ENCODE measurements at regions not wholly inside any gene's neighbourhood (a gene's known extent, or its start where the extent isn't known, plus 50 kb on each side); places are given as distances from the start of the nearest gene placed in this dataset.

- no peaks in the 10 kb centered on the region for H3K9me3 Mint-ChIP-seq (ENCODE audit: unreplicated experiment)
- TF ChIP-seq, protein P1, sequence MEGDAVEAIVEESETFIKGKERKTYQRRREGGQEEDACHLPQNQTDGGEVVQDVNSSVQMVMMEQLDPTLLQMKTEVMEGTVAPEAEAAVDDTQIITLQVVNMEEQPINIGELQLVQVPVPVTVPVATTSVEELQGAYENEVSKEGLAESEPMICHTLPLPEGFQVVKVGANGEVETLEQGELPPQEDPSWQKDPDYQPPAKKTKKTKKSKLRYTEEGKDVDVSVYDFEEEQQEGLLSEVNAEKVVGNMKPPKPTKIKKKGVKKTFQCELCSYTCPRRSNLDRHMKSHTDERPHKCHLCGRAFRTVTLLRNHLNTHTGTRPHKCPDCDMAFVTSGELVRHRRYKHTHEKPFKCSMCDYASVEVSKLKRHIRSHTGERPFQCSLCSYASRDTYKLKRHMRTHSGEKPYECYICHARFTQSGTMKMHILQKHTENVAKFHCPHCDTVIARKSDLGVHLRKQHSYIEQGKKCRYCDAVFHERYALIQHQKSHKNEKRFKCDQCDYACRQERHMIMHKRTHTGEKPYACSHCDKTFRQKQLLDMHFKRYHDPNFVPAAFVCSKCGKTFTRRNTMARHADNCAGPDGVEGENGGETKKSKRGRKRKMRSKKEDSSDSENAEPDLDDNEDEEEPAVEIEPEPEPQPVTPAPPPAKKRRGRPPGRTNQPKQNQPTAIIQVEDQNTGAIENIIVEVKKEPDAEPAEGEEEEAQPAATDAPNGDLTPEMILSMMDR (IDR thresholded peaks at IDR 0.05) = no peak
- no peak overlapping the region for H3K27ac Mint-ChIP-seq (ENCODE audit: unreplicated experiment)
- no peaks in the 10 kb centered on the region for H3K4me1 Mint-ChIP-seq (ENCODE audit: unreplicated experiment)
- H3K36me3 Mint-ChIP-seq (ENCODE audit: unreplicated experiment) = no peaks in the 10 kb centered on the region
- DNase-seq (ENCODE audit: extremely low spot score, unreplicated experiment) = no peak
- H3K4me3 Mint-ChIP-seq (ENCODE audit: unreplicated experiment) = no peak overlapping the region
- peaks cover 9% of the 10 kb centered on the region for H3K27me3 Mint-ChIP-seq (ENCODE audit: unreplicated experiment)
Measured at GRCh38 chr2:6113786-6114185, 421.6 kb downstream of the SOX11 start.

- H3K27me3 Mint-ChIP-seq (ENCODE audit: unreplicated experiment) = peaks cover under 1% of the 10 kb centered on the region
- H3K27ac Mint-ChIP-seq (ENCODE audit: unreplicated experiment) = no peak overlapping the region
- no peaks in the 10 kb centered on the region for H3K9me3 Mint-ChIP-seq (ENCODE audit: unreplicated experiment)
- H3K36me3 Mint-ChIP-seq (ENCODE audit: unreplicated experiment) = no peaks in the 10 kb centered on the region
- no peak overlapping the region for H3K4me3 Mint-ChIP-seq (ENCODE audit: unreplicated experiment)
- TF ChIP-seq, protein P1 (IDR thresholded peaks at IDR 0.05) = no peak
- no peaks in the 10 kb centered on the region for H3K4me1 Mint-ChIP-seq (ENCODE audit: unreplicated experiment)
- DNase-seq (ENCODE audit: extremely low spot score, unreplicated experiment) = no peak
Measured at GRCh38 chr2:6127718-6128117, 435.5 kb downstream of the SOX11 start.

DNA sequence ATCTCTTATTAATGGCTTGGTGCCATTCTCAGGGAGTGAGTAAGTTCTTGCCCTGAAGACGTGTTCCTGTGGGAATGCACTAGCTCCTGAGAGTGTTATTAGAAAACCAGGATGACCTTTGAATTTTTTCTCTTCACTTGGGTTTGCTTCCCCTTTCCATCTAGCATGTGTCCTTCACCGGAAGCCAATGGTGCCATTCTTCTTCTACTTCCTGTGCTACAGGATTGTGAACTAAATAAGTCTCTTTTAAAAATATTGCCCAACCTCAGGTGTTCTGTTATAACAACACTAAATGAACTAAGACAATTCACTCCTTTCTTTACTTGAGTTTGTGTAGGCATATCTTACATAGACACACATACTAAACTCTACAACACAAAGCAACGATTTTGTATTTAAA lies 447.0 kb downstream of the SOX11 start:
- H3K27me3 Mint-ChIP-seq (ENCODE audit: unreplicated experiment) = no peaks in the 10 kb centered on the region
- no peak for DNase-seq (ENCODE audit: extremely low spot score, unreplicated experiment)
- H3K36me3 Mint-ChIP-seq (ENCODE audit: unreplicated experiment) = no peaks in the 10 kb centered on the region
- H3K4me1 Mint-ChIP-seq (ENCODE audit: unreplicated experiment) = peaks cover 7% of the 10 kb centered on the region
- TF ChIP-seq, protein P1 (IDR thresholded peaks at IDR 0.05) = no peak
- H3K9me3 Mint-ChIP-seq (ENCODE audit: unreplicated experiment) = peaks cover 13% of the 10 kb centered on the region
- no peak overlapping the region for H3K27ac Mint-ChIP-seq (ENCODE audit: unreplicated experiment)
- H3K4me3 Mint-ChIP-seq (ENCODE audit: unreplicated experiment) = no peak overlapping the region

GRCh38 chr2:6139916-6140315 lies 447.7 kb downstream of the SOX11 start:
- Mint-ChIP-seq H3K27ac (ENCODE audit: unreplicated experiment) (no peak overlapping the region), H3K4me3 (ENCODE audit: unreplicated experiment) (no peak overlapping the region), H3K36me3 (ENCODE audit: unreplicated experiment) (no peaks in the 10 kb centered on the region), H3K27me3 (ENCODE audit: unreplicated experiment) (no peaks in the 10 kb centered on the region), H3K9me3 (ENCODE audit: unreplicated experiment) (peaks cover 18% of the 10 kb centered on the region), H3K4me1 (ENCODE audit: unreplicated experiment) (peaks cover 7% of the 10 kb centered on the region)
- TF ChIP-seq, protein P1 (IDR thresholded peaks at IDR 0.05) = no peak
- DNase-seq (ENCODE audit: extremely low spot score, unreplicated experiment) = no peak

DNA sequence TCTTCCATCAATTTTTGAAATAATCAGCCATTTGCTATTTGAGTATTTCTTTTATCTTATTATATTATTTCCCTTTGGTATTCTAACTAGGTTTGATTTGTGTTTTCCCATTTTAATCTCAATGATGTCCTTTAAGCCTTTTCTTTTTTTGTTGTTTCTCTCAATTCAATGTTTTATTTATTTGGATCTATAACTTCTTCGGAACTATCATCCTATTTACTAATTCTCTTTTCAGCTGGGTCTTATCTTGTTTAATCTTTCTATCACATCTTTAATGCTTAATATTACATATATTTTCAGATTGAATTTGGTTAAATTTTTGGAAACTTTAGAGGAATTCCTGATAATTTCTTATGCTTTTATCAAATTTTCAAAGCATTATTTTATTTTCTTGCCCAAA lies 448.3 kb downstream of the SOX11 start:
- H3K9me3 Mint-ChIP-seq (ENCODE audit: unreplicated experiment) = peaks cover 21% of the 10 kb centered on the region
- H3K36me3 Mint-ChIP-seq (ENCODE audit: unreplicated experiment) = no peaks in the 10 kb centered on the region
- peaks cover 7% of the 10 kb centered on the region for H3K4me1 Mint-ChIP-seq (ENCODE audit: unreplicated experiment)
- H3K27me3 Mint-ChIP-seq (ENCODE audit: unreplicated experiment) = no peaks in the 10 kb centered on the region
- DNase-seq (ENCODE audit: extremely low spot score, unreplicated experiment) = no peak
- TF ChIP-seq, protein P1 (IDR thresholded peaks at IDR 0.05) = no peak
- no peak overlapping the region for H3K27ac Mint-ChIP-seq (ENCODE audit: unreplicated experiment)
- no peak overlapping the region for H3K4me3 Mint-ChIP-seq (ENCODE audit: unreplicated experiment)

Data from osteocyte (in vitro differentiated cells).